A549 (cell line): ENCODE measurements at regions not wholly inside any gene's neighbourhood (a gene's known extent, or its start where the extent isn't known, plus 50 kb on each side); places are given as distances from the start of the nearest gene placed in this dataset.

Experiments used
- POLR2A ChIP-seq: IDR thresholded peaks from 2 replicates; pipeline ENCODE4 v1.6.1; 2012; ENCODE audit warnings: mild to moderate bottlenecking, low read length
- ZC3H11A ChIP-seq: fragments of 450-650 bp; IDR thresholded peaks from 2 replicates; pipeline ENCODE4 v1.6.1; 2014; ENCODE audit warnings: antibody characterized with exemption, mild to moderate bottlenecking
- TF ChIP-seq, protein P1 (sequence below): fragments of 150-350 bp; IDR thresholded peaks from 2 replicates; pipeline ENCODE4 v1.6.1; 2014; ENCODE audit warnings: low read depth, mild to moderate bottlenecking, low read length
- TF ChIP-seq, protein P2 (sequence below): fragments of >200 bp; sonication (Bioruptor Twin); formaldehyde crosslinking; IDR thresholded peaks from 3 replicates; pipeline ENCODE4 v1.5.1; 2016

DNA sequence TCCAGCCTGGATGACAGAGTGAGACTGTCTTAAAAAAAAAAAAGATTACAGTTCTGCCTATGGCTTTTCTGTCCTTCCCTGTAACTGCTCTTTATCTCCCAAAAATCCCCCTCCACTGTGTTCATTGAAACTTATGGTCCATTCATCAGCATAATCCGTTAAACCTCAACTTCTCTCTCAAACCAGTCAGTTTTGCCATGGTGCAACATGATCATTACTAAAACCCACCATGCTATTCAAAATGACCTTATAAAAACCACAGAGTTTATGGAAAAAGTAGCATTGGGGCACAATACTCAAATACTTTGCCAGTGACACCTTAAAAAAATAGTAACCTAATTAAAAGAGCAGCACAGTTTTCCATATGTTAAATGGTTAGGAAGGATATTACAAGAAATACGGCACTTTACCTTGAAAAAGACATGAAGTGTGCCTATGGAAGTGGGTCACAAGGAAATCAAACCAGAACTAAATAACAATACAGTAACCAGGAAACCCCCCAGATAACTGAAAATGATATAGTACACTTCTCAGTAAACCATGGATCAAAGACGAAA, 74.0 kb upstream of the ST8SIA6 start:
- TF ChIP-seq POLR2A: no peak
- TF ChIP-seq, protein P1, sequence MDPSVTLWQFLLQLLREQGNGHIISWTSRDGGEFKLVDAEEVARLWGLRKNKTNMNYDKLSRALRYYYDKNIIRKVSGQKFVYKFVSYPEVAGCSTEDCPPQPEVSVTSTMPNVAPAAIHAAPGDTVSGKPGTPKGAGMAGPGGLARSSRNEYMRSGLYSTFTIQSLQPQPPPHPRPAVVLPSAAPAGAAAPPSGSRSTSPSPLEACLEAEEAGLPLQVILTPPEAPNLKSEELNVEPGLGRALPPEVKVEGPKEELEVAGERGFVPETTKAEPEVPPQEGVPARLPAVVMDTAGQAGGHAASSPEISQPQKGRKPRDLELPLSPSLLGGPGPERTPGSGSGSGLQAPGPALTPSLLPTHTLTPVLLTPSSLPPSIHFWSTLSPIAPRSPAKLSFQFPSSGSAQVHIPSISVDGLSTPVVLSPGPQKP: no peak
- TF ChIP-seq, protein P2, sequence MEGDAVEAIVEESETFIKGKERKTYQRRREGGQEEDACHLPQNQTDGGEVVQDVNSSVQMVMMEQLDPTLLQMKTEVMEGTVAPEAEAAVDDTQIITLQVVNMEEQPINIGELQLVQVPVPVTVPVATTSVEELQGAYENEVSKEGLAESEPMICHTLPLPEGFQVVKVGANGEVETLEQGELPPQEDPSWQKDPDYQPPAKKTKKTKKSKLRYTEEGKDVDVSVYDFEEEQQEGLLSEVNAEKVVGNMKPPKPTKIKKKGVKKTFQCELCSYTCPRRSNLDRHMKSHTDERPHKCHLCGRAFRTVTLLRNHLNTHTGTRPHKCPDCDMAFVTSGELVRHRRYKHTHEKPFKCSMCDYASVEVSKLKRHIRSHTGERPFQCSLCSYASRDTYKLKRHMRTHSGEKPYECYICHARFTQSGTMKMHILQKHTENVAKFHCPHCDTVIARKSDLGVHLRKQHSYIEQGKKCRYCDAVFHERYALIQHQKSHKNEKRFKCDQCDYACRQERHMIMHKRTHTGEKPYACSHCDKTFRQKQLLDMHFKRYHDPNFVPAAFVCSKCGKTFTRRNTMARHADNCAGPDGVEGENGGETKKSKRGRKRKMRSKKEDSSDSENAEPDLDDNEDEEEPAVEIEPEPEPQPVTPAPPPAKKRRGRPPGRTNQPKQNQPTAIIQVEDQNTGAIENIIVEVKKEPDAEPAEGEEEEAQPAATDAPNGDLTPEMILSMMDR: no peak
- no peak for TF ChIP-seq ZC3H11A
